Karpas-422 (cell line): ENCODE measurements at regions not wholly inside any gene's neighbourhood (a gene's known extent, or its start where the extent isn't known, plus 50 kb on each side); places are given as distances from the start of the nearest gene placed in this dataset.
"Not testable (repeated sequence)": the region's sequence is repeated elsewhere in the genome, so short reads cannot be mapped to it uniquely, and the experiment has no call there.

Experiments
- DNase-seq: peaks from one replicate; pipeline ENCODE4 v3.0.0-alpha.2; 2015
- H2AFZ ChIP-seq: fragments of 200-600 bp; sonication (generic); 2 replicates; pipeline ENCODE4 v1.6.1; 2014; ENCODE audit warnings: antibody characterized with exemption, low read length, mixed read lengths
- H3K27ac ChIP-seq: fragments of 200-600 bp; sonication (generic); 2 replicates; pipeline ENCODE4 v1.5.1; 2014; ENCODE audit warnings: mild to moderate bottlenecking, low read length, moderate library complexity
- H3K27me3 ChIP-seq: fragments of 200-600 bp; sonication (generic); 2 replicates; pipeline ENCODE4 v1.6.1; 2014; ENCODE audit warnings: low read length, mixed read lengths
- H3K36me3 ChIP-seq: fragments of 200-600 bp; sonication (generic); 2 replicates; pipeline ENCODE4 v1.6.1; 2014; ENCODE audit warnings: low read length, mixed read lengths; ENCODE audit not compliant: insufficient read depth
- H3K4me1 ChIP-seq: fragments of 200-600 bp; sonication (generic); 2 replicates; pipeline ENCODE4 v1.6.1; 2014; ENCODE audit warnings: mild to moderate bottlenecking, low read length, mixed read lengths
- H3K4me2 ChIP-seq: fragments of 200-600 bp; sonication (generic); 2 replicates; pipeline ENCODE4 v1.6.1; 2014; ENCODE audit warnings: low read length, low read depth, mild to moderate bottlenecking; ENCODE audit not compliant: poor library complexity, severe bottlenecking
- H3K4me3 ChIP-seq: fragments of 200-600 bp; sonication (generic); 2 replicates; pipeline ENCODE4 v1.5.1; 2014; ENCODE audit warnings: mild to moderate bottlenecking, antibody characterized with exemption, low read length, mixed read lengths
- H3K79me2 ChIP-seq: fragments of 200-600 bp; sonication (generic); 2 replicates; pipeline ENCODE4 v1.6.1; 2014; ENCODE audit warnings: mild to moderate bottlenecking, low read length, mixed read lengths
- H3K9ac ChIP-seq: fragments of 200-600 bp; sonication (generic); 2 replicates; pipeline ENCODE4 v1.6.0; 2014; ENCODE audit warnings: low read length
- H3K9me2 ChIP-seq: fragments of 200-600 bp; sonication (generic), shearing (Covaris generic); replicated peaks from 2 replicates; pipeline ENCODE4 v1.6.0; 2014; ENCODE audit warnings: mild to moderate bottlenecking, low read length, moderate library complexity; ENCODE audit not compliant: insufficient read depth
- H3K9me3 ChIP-seq: fragments of 300-700, 200-600 bp; sonication (generic); 2 replicates; pipeline ENCODE4 v1.6.1; 2014; ENCODE audit warnings: low read length, mixed read lengths
- H4K20me1 ChIP-seq: fragments of 200-600 bp; sonication (generic); 2 replicates; pipeline ENCODE4 v1.6.1; 2014; ENCODE audit warnings: mild to moderate bottlenecking, antibody characterized with exemption, low read length, low read depth; ENCODE audit not compliant: insufficient read depth

GRCh38 chr20:29456987-29457693 is 1800.3 kb upstream of the DEFB115 start:
- H3K36me3 ChIP-seq, H3K9me3 ChIP-seq, H3K4me1 ChIP-seq, H3K4me3 ChIP-seq, H3K79me2 ChIP-seq, H3K4me2 ChIP-seq, H4K20me1 ChIP-seq, H3K27ac ChIP-seq, DNase-seq, H3K9me2 ChIP-seq, H2AFZ ChIP-seq, H3K27me3 ChIP-seq, H3K9ac ChIP-seq: not testable (repeated sequence)

GRCh38 chr20:29472606-29473005 is 1784.9 kb upstream of the DEFB115 start:
- no peak for DNase-seq
- no peak overlapping the region for H3K4me2 ChIP-seq
- H3K27ac ChIP-seq = no peak overlapping the region
- no peak overlapping the region for H3K9ac ChIP-seq
- H3K36me3 ChIP-seq = no peaks in the 10 kb centered on the region
- H3K79me2 ChIP-seq = no peaks in the 10 kb centered on the region
- no peaks in the 10 kb centered on the region for H4K20me1 ChIP-seq
- H2AFZ ChIP-seq = no peak overlapping the region
- H3K4me3 ChIP-seq = no peak overlapping the region
- no peaks in the 10 kb centered on the region for H3K4me1 ChIP-seq
- no peaks in the 10 kb centered on the region for H3K9me3 ChIP-seq
- no peaks in the 10 kb centered on the region for H3K9me2 ChIP-seq
- no peaks in the 10 kb centered on the region for H3K27me3 ChIP-seq

- H3K4me1 ChIP-seq, H3K9me2 ChIP-seq, DNase-seq, H3K9me3 ChIP-seq, H3K27me3 ChIP-seq, H3K36me3 ChIP-seq, H3K4me2 ChIP-seq, H3K9ac ChIP-seq, H3K79me2 ChIP-seq, H4K20me1 ChIP-seq, H2AFZ ChIP-seq, H3K4me3 ChIP-seq, H3K27ac ChIP-seq: not testable (repeated sequence)
Measured at GRCh38 chr20:29492840-29493239, 1764.6 kb upstream of the DEFB115 start.

- H3K9ac ChIP-seq, H3K4me2 ChIP-seq, H3K79me2 ChIP-seq, H3K4me3 ChIP-seq, H3K9me3 ChIP-seq, H3K36me3 ChIP-seq, H3K27ac ChIP-seq, H4K20me1 ChIP-seq, H3K4me1 ChIP-seq, H2AFZ ChIP-seq, H3K27me3 ChIP-seq, DNase-seq, H3K9me2 ChIP-seq: not testable (repeated sequence)
Measured at GRCh38 chr20:29496767-29497166, 1760.7 kb upstream of the DEFB115 start.

GRCh38 chr20:29497261-29497671 is 1760.2 kb upstream of the DEFB115 start:
- Histone ChIP-seq H3K9ac (no peak overlapping the region), H3K9me2 (no peaks in the 10 kb centered on the region), H3K27me3 (no peaks in the 10 kb centered on the region), H3K36me3 (no peaks in the 10 kb centered on the region), H4K20me1 (no peaks in the 10 kb centered on the region), H3K4me3 (no peak overlapping the region), H3K4me2 (no peak overlapping the region), H3K4me1 (no peaks in the 10 kb centered on the region), H3K9me3 (peaks cover 6% of the 10 kb centered on the region; the same call in 1 of the 2 replicates), H2AFZ (no peak overlapping the region), H3K79me2 (no peaks in the 10 kb centered on the region), H3K27ac (no peak overlapping the region)
- no peak for DNase-seq

- not testable (repeated sequence) for DNase-seq, H3K27me3 ChIP-seq, H3K4me1 ChIP-seq, H3K36me3 ChIP-seq, H3K4me3 ChIP-seq, H3K9me2 ChIP-seq, H3K4me2 ChIP-seq, H3K9ac ChIP-seq, H3K79me2 ChIP-seq, H3K27ac ChIP-seq, H2AFZ ChIP-seq, H4K20me1 ChIP-seq, H3K9me3 ChIP-seq
Measured at GRCh38 chr20:29497684-29498083, 1759.8 kb upstream of the DEFB115 start.

- DNase-seq = not testable (repeated sequence)
Measured at GRCh38 chr20:29500738-29501137, 1756.7 kb upstream of the DEFB115 start.

GRCh38 chr20:29514634-29515033 is 1742.8 kb upstream of the DEFB115 start:
- not testable (repeated sequence) for H3K36me3 ChIP-seq, H3K4me3 ChIP-seq, H3K79me2 ChIP-seq, H4K20me1 ChIP-seq, H3K27me3 ChIP-seq, H2AFZ ChIP-seq, DNase-seq, H3K27ac ChIP-seq, H3K9ac ChIP-seq, H3K4me2 ChIP-seq, H3K9me2 ChIP-seq, H3K4me1 ChIP-seq
- H3K9me3 ChIP-seq = peaks cover 12% of the 10 kb centered on the region

More at GRCh38 chr20:29500738-29501137, 1756.7 kb upstream of the DEFB115 start:
- not testable (repeated sequence) for H3K4me3 ChIP-seq, H3K4me1 ChIP-seq, H3K9me3 ChIP-seq, H3K9ac ChIP-seq, H3K9me2 ChIP-seq, H3K27ac ChIP-seq, H2AFZ ChIP-seq, H3K79me2 ChIP-seq, H3K27me3 ChIP-seq, H3K4me2 ChIP-seq, H3K36me3 ChIP-seq, H4K20me1 ChIP-seq

- H3K9me2 ChIP-seq, H3K79me2 ChIP-seq, H2AFZ ChIP-seq, H3K4me1 ChIP-seq, DNase-seq, H4K20me1 ChIP-seq, H3K36me3 ChIP-seq, H3K27me3 ChIP-seq, H3K27ac ChIP-seq, H3K4me3 ChIP-seq, H3K9ac ChIP-seq, H3K4me2 ChIP-seq, H3K9me3 ChIP-seq: not testable (repeated sequence)
Measured at GRCh38 chr20:29516847-29517246, 1740.6 kb upstream of the DEFB115 start.
